Lower leg skin (tissue), 3 donors: ENCODE measurements at regions not wholly inside any gene's neighbourhood (a gene's known extent, or its start where the extent isn't known, plus 50 kb on each side); places are given as distances from the start of the nearest gene placed in this dataset.

Experiments used
- POLR2A ChIP-seq, 2 donors: fragments of 450-650 bp; IDR thresholded peaks; one replicate each; pipeline ENCODE4 v1.6.1; 2016 to 2017; ENCODE audit warnings: antibody characterized with exemption in 2 of 2, mild to moderate bottlenecking in 1 of 2, moderate library complexity in 1 of 2
- TF ChIP-seq, protein P1 (sequence below), 3 donors: fragments of 450-650 bp; IDR thresholded peaks; one replicate each; pipeline ENCODE4 v1.5.1; 2016; ENCODE audit warnings: antibody characterized with exemption in 3 of 3, mild to moderate bottlenecking in 3 of 3, moderate library complexity in 2 of 3

DNA sequence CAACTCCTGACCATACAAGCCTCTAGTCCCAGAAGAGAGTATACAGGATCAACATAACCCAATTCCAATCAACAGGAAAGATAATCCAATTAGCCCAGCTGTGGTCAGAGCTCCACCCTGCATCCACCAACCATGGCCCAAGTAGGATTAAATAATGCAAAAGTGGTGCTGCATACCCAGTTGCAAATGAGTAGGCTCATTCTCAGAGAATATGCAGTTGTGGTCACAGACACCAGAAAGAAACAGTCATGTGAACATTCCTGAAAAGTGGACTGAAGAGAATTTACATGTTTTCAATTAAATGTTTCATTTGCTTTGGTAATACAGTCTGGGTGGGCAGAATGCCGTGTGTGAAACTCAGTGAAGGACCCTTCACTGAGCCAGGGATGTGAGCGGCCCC is 167.2 kb upstream of the BMP4 start:
- TF ChIP-seq POLR2A (IDR thresholded peaks at IDR 0.05), result no peak
- TF ChIP-seq, protein P1, sequence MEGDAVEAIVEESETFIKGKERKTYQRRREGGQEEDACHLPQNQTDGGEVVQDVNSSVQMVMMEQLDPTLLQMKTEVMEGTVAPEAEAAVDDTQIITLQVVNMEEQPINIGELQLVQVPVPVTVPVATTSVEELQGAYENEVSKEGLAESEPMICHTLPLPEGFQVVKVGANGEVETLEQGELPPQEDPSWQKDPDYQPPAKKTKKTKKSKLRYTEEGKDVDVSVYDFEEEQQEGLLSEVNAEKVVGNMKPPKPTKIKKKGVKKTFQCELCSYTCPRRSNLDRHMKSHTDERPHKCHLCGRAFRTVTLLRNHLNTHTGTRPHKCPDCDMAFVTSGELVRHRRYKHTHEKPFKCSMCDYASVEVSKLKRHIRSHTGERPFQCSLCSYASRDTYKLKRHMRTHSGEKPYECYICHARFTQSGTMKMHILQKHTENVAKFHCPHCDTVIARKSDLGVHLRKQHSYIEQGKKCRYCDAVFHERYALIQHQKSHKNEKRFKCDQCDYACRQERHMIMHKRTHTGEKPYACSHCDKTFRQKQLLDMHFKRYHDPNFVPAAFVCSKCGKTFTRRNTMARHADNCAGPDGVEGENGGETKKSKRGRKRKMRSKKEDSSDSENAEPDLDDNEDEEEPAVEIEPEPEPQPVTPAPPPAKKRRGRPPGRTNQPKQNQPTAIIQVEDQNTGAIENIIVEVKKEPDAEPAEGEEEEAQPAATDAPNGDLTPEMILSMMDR (IDR thresholded peaks at IDR 0.05), result no peak
